Activated naive CD8-positive, alpha-beta T cell treated with anti-CD3 and anti-CD28 coated beads for 36 hours (primary cell): ENCODE measurements at regions not wholly inside any gene's neighbourhood (a gene's known extent, or its start where the extent isn't known, plus 50 kb on each side); places are given as distances from the start of the nearest gene placed in this dataset.

ENCODE experiments used
- DNase-seq: peaks from one replicate; pipeline ENCODE4 v3.0.0; 2021
- H3K27ac Mint-ChIP-seq: one replicate; pipeline ENCODE4 v1.8.0; 2022; ENCODE audit warnings: mild to moderate bottlenecking, moderate library complexity, mixed read lengths
- H3K27me3 Mint-ChIP-seq: one replicate; pipeline ENCODE4 v1.8.0; 2022; ENCODE audit warnings: mild to moderate bottlenecking, mixed read lengths
- H3K36me3 Mint-ChIP-seq: one replicate; pipeline ENCODE4 v1.8.0; 2021; ENCODE audit warnings: mild to moderate bottlenecking, mixed read lengths
- H3K4me1 Mint-ChIP-seq: one replicate; pipeline ENCODE4 v1.8.0; 2021; ENCODE audit warnings: mixed read lengths
- H3K4me3 Mint-ChIP-seq: one replicate; pipeline ENCODE4 v1.8.0; 2022; ENCODE audit warnings: mild to moderate bottlenecking, moderate library complexity, mixed read lengths
- H3K9me3 Mint-ChIP-seq: one replicate; pipeline ENCODE4 v1.8.0; 2022; ENCODE audit warnings: mixed read lengths

DNA sequence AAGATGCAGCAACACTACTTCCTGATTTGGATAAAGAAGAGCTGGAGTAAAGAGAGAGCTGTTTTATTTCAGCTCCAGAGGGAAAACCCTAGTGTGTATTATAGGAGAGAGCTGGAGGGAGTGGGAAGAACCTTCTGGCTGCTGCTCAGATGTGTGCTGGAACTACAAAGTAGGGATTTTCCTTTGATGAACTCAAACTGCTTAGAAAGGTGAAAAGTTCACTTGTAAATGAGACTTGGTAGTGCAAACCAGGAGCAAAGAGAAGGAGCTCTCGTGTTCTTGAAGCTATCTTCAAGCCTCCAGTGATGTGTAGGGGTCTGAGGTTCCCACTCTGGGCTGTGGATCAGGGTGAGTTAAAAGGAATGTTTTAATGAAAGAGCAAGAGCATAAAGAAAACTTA is 110.4 kb downstream of the EDEM1 start:
- no peak overlapping the region for H3K4me3 Mint-ChIP-seq
- no peak overlapping the region for H3K27ac Mint-ChIP-seq
- H3K4me1 Mint-ChIP-seq = peaks cover 3% of the 10 kb centered on the region
- DNase-seq = no peak
- H3K9me3 Mint-ChIP-seq = no peaks in the 10 kb centered on the region
- H3K36me3 Mint-ChIP-seq = no peaks in the 10 kb centered on the region
- peaks cover 4% of the 10 kb centered on the region for H3K27me3 Mint-ChIP-seq

DNA sequence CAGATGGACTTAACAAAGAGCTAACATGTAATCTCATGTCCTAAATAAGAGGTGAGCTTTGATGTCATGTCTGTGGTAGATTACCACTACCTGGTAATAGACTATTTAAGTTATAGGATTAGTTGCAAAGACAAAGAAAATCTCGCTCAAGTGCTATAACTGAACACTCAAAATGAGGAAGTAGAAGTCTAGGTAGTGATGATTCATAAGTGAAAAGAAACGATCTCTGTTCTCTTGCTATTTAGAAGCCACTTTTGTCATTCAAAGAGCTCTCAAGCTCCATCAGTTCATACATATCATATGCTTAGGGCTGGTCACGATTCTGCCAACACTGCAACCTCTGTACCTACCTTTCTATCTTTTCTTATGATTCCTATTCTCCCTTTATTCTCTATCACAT is 110.9 kb downstream of the EDEM1 start:
- Mint-ChIP-seq H3K4me1 (peaks cover 3% of the 10 kb centered on the region), H3K9me3 (no peaks in the 10 kb centered on the region), H3K27ac (no peak overlapping the region), H3K27me3 (peaks cover 4% of the 10 kb centered on the region), H3K4me3 (no peak overlapping the region), H3K36me3 (no peaks in the 10 kb centered on the region)
- DNase-seq = no peak

DNA sequence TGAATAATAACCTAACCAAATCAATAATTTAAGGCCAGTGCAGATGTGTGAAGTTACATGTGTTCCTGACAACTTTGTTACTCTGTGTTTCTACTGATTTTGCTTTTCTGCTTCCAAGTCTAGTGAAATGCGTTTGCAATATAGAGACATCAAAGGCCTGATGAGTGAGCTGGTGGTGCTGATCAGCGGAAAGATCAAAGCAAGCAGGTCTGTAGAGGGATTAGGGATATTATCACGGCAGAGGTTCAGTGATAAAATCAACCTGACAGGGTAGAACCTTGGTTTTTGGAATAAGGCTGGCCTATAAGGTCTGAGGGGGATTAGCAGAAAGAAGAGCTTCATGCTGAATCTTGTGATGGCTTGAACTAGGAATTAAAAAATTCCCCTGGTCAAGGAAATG is 111.7 kb downstream of the EDEM1 start:
- no peak overlapping the region for H3K4me3 Mint-ChIP-seq
- no peak overlapping the region for H3K27ac Mint-ChIP-seq
- H3K9me3 Mint-ChIP-seq = no peaks in the 10 kb centered on the region

DNA sequence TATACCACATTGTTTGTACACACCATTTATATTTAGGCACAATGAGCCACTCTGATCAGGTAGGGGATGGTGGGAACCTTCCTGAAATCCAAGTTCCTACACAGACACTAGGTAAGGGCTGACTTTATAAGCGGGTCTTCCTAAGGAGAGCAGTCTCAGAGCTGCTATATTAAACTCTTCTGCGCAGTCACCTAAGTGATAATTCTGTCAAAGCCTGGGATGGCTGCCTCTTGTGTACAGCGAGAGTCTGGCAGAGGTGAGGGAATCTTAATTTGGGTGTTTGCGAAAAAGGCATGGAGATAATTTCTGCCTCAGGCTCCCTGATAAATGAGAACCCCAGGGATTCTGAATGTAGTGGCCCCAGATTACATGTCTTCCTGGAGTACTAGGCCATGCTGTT is 113.1 kb downstream of the EDEM1 start:
- Mint-ChIP-seq H3K36me3 (no peaks in the 10 kb centered on the region), H3K4me1 (peaks cover 3% of the 10 kb centered on the region), H3K27ac (no peak overlapping the region), H3K4me3 (no peak overlapping the region), H3K9me3 (no peaks in the 10 kb centered on the region), H3K27me3 (peaks cover 4% of the 10 kb centered on the region)
- no peak for DNase-seq

More for the DNA sequence above, 111.7 kb downstream of the EDEM1 start:
- Mint-ChIP-seq H3K36me3 (no peaks in the 10 kb centered on the region), H3K27me3 (peaks cover 4% of the 10 kb centered on the region), H3K4me1 (peaks cover 3% of the 10 kb centered on the region)
- DNase-seq = no peak

DNA sequence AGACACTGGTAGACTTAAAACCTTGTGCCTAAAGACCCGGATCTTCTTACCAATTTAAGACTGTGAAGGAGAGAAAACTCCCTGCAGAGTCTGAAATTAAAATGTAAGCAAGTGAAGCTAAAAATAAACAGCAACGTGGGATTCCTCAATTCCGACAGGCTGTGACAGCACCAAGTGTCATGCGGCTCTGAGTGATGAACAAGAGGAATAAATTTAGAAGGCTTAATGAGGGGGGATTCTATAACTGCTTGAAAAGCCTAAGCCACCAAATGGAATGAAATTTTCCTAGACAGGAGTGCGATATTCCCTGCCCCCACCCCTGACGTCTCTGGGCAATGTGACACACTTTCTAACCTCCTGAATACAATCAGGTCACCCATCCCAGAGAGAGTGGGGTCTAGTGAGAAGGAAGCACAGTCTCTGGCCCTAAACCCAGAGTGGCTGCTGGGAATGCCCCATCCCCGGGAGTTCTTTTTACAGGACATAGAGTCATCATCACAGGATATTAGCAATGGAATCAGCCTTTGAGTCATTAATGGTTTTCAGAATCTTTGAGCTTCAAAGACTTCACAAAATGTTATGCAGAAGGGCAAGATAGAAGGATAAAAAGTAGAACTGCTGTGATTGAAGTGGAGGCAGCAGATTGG is 114.3 kb downstream of the EDEM1 start:
- H3K9me3 Mint-ChIP-seq = no peaks in the 10 kb centered on the region
- H3K4me1 Mint-ChIP-seq = peaks cover 3% of the 10 kb centered on the region
- no peak overlapping the region for H3K4me3 Mint-ChIP-seq
- no peaks in the 10 kb centered on the region for H3K36me3 Mint-ChIP-seq
- peaks cover 4% of the 10 kb centered on the region for H3K27me3 Mint-ChIP-seq
- DNase-seq = no peak
- H3K27ac Mint-ChIP-seq = no peak overlapping the region

DNA sequence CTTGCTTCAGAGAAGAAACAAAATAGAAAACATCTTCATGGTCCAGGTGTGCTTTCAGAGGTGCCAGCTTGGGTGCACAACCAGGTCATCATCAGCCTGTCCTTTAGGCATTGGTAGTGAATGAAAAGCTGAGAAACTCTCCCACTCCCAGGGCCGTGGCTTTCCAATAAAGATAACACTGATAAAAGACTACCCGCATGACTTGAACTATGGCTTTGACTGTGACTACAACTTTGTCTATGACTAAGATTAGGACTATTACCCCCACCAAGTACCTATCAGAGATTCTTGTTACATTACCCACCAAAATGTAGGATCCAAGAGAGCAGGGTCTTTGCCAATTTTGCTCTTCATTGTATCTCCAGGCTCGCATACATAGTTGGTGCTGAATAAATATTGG is 115.2 kb downstream of the EDEM1 start:
- peaks cover 3% of the 10 kb centered on the region for H3K4me1 Mint-ChIP-seq
- no peak overlapping the region for H3K4me3 Mint-ChIP-seq
- no peak for DNase-seq
- H3K36me3 Mint-ChIP-seq = no peaks in the 10 kb centered on the region
- peaks cover 4% of the 10 kb centered on the region for H3K27me3 Mint-ChIP-seq
- no peaks in the 10 kb centered on the region for H3K9me3 Mint-ChIP-seq
- H3K27ac Mint-ChIP-seq = no peak overlapping the region

DNA sequence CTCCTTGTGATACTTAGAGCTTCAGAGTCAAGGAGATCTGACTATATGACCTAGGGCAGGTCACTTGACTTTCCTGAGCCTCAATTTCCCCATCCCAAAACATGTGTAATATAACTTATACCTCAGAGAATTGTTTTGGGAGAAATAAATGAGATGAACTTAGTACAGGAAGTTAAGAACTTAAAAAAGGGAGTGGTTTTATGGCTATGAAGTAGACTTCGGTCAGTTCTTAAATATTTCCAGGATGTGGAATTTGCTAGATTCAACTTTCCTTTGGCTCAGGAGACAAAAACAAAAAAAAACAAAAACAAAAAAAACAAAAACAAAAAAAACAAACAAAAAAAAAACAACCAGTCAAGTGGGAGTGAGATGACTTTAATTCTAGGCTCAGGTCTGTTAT is 116.7 kb downstream of the EDEM1 start:
- peaks cover 3% of the 10 kb centered on the region for H3K27me3 Mint-ChIP-seq
- DNase-seq = no peak
- no peaks in the 10 kb centered on the region for H3K9me3 Mint-ChIP-seq
- H3K4me3 Mint-ChIP-seq = no peak overlapping the region
- H3K36me3 Mint-ChIP-seq = no peaks in the 10 kb centered on the region
- no peak overlapping the region for H3K27ac Mint-ChIP-seq
- no peaks in the 10 kb centered on the region for H3K4me1 Mint-ChIP-seq

DNA sequence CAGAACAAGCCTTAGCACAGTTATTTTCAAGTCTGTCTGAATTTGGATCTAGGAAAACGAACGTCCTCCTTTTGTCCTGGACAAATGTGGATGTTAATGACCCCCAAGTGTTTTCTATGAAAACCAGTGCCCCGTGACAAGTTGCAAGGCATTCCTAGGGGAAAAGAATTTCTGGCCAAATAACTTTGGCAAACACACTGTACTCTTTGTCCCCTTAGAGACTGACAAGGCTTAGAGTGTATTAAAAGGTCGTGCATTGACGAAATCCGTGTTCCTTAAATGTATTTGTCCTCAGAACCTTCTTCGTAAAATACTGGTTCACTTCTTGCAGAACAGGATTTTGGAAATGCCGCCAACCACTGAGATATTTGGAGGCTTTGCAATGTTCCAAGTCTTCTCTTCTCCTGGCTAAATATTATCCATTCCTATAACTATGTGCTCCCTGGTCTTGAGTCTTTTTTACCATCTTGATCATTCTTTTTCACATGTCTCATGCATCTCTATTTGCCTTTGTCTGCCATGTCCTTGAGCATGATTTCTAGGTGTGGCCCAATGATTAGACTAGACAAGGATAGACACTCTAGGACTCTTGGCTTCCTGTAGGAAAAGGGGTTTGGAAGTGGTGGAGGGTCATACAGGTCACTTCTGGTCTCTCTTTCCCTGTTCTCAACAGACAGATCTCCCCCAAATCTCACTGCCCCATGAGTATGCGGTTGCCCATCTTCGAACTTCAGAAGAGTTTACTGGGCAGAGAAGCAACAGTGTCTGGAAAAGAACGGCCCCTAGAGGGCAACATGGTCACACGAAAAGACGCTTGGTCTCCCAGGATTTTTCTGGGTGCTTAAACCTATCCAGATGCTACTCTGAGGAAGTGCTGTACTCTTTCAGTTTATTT is 117.5 kb downstream of the EDEM1 start:
- H3K4me1 Mint-ChIP-seq = no peaks in the 10 kb centered on the region
- no peak overlapping the region for H3K27ac Mint-ChIP-seq
- no peaks in the 10 kb centered on the region for H3K36me3 Mint-ChIP-seq
- peak; percentile 20 for DNase-seq
- H3K9me3 Mint-ChIP-seq = no peaks in the 10 kb centered on the region
- H3K4me3 Mint-ChIP-seq = no peak overlapping the region
- no peaks in the 10 kb centered on the region for H3K27me3 Mint-ChIP-seq

DNA sequence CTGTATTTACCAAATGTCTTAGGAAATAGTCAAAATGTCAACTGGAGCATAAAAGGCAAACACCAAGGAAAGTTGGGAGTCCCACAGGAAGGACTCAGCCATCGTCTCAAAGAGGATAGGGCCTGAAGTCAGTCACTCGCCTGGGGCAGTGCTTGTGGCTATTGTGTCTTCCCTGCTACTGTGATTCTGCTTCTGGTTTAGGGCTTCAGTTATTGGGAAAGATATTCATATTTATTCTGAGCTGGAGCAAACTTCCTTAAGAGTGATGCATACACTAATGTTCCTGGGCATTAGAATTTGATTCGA is 118.1 kb downstream of the EDEM1 start:
- no peak overlapping the region for H3K4me3 Mint-ChIP-seq
- no peaks in the 10 kb centered on the region for H3K27me3 Mint-ChIP-seq
- H3K4me1 Mint-ChIP-seq = no peaks in the 10 kb centered on the region
- H3K27ac Mint-ChIP-seq = no peak overlapping the region
- no peaks in the 10 kb centered on the region for H3K36me3 Mint-ChIP-seq
- no peak for DNase-seq
- no peaks in the 10 kb centered on the region for H3K9me3 Mint-ChIP-seq

DNA sequence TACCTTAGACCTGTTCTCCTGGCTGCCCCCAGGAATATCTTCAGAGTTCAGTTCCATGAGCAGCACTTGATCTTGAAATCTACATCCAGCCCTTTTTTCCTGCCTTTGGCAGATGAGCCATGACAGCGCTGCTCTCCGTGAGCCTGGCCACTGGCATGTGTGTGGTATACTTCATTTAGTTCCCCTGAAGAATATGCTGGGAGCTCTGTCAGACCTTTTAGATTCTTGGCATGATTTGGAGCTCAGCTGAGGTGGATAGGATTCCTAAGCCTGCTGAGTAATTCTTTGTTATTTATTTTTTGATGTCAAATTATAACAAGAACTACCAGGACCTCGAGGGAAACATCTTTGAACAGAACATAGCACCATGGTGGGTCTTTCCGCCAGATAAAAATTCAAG is 121.7 kb downstream of the EDEM1 start:
- no peaks in the 10 kb centered on the region for H3K9me3 Mint-ChIP-seq
- no peaks in the 10 kb centered on the region for H3K4me1 Mint-ChIP-seq
- DNase-seq = no peak
- H3K27me3 Mint-ChIP-seq = no peaks in the 10 kb centered on the region
- H3K27ac Mint-ChIP-seq = no peak overlapping the region
- H3K4me3 Mint-ChIP-seq = no peak overlapping the region
- H3K36me3 Mint-ChIP-seq = no peaks in the 10 kb centered on the region

DNA sequence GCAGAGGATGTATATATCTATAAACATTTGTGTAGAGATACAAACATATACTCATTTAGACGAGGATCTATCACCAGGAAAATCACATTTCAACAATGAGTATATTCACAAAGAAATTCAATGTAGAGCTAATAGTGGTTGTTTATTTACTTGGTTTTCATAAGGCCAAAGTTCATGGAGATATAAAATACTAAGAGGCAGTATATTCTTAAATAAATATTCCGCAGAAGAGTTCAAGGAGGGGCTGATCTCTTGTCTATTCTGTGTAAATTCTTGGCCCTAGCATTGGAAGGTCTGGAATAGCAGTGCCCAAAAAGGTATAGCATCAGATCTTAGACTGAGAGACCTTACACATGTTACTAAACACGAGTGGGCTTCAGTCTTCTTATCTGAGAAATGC is 122.1 kb downstream of the EDEM1 start:
- no peak for DNase-seq
- Mint-ChIP-seq H3K36me3 (no peaks in the 10 kb centered on the region), H3K27ac (no peak overlapping the region), H3K4me1 (no peaks in the 10 kb centered on the region), H3K4me3 (no peak overlapping the region), H3K27me3 (no peaks in the 10 kb centered on the region), H3K9me3 (no peaks in the 10 kb centered on the region)

DNA sequence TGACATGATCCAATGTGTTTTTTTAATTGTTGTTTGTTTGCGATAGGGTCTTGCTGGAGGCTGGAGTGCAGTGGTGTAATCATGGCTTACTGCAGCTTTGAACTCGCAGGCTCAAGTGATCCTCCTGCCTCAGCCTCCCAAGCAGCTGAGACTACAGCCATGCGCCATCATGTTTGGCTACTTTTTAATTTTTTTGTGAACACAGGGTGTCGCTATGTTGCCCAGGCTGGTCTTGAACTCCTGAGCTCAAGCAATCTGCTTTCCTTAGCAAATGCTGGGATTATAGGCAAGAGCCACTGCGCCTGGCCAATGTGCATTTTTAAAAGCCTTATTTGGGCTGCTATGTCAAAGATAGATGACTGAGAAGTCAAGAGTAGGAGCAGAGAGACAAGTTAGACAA is 123.0 kb downstream of the EDEM1 start:
- Mint-ChIP-seq H3K4me1 (no peaks in the 10 kb centered on the region), H3K36me3 (no peaks in the 10 kb centered on the region), H3K27ac (no peak overlapping the region), H3K4me3 (no peak overlapping the region), H3K27me3 (no peaks in the 10 kb centered on the region), H3K9me3 (no peaks in the 10 kb centered on the region)
- DNase-seq = no peak

DNA sequence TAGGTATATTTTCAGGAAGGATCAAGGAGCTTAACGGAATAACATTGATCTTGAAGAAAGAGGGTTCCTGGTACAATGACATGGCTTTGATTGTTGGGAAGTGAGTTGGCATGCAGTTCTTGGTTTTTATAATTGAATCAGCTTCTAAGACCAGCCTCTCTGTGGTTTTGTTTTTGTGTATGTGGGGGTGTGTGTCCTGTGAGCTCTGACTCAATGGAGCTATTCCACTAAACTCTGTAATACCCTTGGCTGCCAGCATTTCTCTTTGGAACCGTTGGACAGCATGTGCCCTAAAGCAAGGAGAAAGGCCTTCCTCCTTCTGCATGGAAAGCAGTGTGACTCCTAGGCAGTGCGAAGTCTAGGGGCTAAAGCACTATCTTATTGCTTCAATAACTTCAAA is 124.8 kb downstream of the EDEM1 start:
- Mint-ChIP-seq H3K4me3 (no peak overlapping the region), H3K4me1 (no peaks in the 10 kb centered on the region), H3K36me3 (no peaks in the 10 kb centered on the region), H3K27ac (no peak overlapping the region), H3K27me3 (no peaks in the 10 kb centered on the region), H3K9me3 (no peaks in the 10 kb centered on the region)
- DNase-seq = no peak

DNA sequence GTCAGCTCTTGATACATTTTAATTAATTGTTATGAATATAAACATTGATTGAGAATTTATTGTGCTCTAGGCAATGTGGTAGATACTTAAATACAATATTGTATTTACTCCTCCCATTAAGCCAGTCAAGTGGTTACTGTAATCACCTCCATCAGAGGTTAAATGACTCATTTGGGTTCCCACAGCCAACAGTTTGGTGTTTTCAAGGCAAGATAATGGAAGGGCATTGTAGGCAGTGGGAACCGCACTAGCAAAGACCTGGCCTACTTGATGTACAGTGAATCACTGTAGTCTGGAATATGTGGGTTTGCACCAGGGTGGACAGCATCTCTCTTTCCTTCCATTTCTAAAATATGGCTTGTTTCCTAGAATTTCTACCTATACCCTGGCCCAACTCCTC is 127.4 kb downstream of the EDEM1 start:
- H3K27me3 Mint-ChIP-seq = no peaks in the 10 kb centered on the region
- H3K27ac Mint-ChIP-seq = no peak overlapping the region
- H3K4me1 Mint-ChIP-seq = no peaks in the 10 kb centered on the region

DNA sequence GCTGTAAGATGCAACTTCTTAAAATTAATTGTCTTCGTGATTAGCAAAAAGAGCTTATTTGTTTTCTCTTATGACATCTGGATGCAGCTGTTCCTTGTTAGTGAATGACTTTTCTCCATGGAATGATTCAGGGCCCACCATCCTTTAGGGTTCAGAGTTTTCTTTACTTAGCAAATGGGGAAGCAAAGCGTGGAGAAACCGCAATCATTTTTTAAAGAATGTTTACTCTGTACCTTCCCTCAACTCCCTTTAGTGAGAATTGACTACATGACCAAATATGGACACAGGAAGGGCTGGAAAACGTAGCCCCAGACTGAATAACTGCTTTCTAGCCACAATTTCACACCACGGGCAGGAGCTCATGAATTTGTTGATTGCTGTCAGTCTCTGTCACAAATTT is 130.1 kb downstream of the EDEM1 start:
- no peaks in the 10 kb centered on the region for H3K4me1 Mint-ChIP-seq
- no peak overlapping the region for H3K27ac Mint-ChIP-seq
- DNase-seq = no peak
- no peaks in the 10 kb centered on the region for H3K27me3 Mint-ChIP-seq
- no peaks in the 10 kb centered on the region for H3K36me3 Mint-ChIP-seq
- H3K4me3 Mint-ChIP-seq = no peak overlapping the region
- no peaks in the 10 kb centered on the region for H3K9me3 Mint-ChIP-seq

More for the DNA sequence above, 127.4 kb downstream of the EDEM1 start:
- no peak for DNase-seq
- no peaks in the 10 kb centered on the region for H3K36me3 Mint-ChIP-seq
- H3K9me3 Mint-ChIP-seq = no peaks in the 10 kb centered on the region
- no peak overlapping the region for H3K4me3 Mint-ChIP-seq

DNA sequence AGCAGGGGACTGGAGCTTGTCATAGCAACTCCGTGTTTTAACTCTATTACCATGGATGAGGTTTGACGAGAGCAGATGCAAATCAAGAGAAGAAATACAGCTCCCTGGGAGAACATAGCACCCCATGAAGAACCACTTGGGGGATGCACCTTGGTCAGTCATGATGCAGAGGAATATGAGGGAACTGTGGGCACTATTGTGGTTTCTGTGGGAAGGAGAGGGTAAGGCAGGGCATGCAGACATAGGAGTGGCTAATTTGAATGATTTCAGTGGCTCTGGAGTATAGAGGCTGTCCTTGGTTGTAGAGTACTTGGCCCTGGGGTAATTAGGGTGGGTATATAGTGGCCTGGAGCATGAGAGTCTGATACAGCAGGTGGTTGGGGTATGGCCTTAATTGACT is 131.9 kb downstream of the EDEM1 start:
- H3K36me3 Mint-ChIP-seq = no peaks in the 10 kb centered on the region
- no peak for DNase-seq
- H3K9me3 Mint-ChIP-seq = no peaks in the 10 kb centered on the region
- no peaks in the 10 kb centered on the region for H3K4me1 Mint-ChIP-seq
- no peak overlapping the region for H3K4me3 Mint-ChIP-seq
- no peak overlapping the region for H3K27ac Mint-ChIP-seq
- peaks cover 11% of the 10 kb centered on the region for H3K27me3 Mint-ChIP-seq
